ENCODE measurements at regions not wholly inside any gene's neighbourhood (a gene's known extent, or its start where the extent isn't known, plus 50 kb on each side); places are given as distances from the start of the nearest gene placed in this dataset.

DNA sequence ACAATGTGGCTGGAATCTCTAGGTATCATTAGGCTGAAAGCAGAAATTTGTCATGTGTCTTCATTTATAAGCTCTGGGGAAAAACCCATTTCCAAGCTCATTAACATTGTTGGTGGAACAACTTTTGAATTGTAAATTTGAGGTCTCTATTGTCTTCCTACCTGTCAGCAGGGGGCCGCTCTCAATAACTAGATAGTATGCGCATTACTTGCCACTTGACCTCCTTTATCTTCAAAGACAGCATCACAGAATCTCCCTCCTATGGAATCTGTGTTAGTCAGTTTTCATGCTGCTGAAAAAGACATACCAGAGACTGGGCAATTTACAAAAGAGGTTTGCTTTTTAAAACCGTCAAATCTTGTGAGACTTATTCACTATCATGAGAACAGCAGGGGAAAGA is 223.1 kb downstream of the CALCRL start:
- TF ChIP-seq, protein P1, sequence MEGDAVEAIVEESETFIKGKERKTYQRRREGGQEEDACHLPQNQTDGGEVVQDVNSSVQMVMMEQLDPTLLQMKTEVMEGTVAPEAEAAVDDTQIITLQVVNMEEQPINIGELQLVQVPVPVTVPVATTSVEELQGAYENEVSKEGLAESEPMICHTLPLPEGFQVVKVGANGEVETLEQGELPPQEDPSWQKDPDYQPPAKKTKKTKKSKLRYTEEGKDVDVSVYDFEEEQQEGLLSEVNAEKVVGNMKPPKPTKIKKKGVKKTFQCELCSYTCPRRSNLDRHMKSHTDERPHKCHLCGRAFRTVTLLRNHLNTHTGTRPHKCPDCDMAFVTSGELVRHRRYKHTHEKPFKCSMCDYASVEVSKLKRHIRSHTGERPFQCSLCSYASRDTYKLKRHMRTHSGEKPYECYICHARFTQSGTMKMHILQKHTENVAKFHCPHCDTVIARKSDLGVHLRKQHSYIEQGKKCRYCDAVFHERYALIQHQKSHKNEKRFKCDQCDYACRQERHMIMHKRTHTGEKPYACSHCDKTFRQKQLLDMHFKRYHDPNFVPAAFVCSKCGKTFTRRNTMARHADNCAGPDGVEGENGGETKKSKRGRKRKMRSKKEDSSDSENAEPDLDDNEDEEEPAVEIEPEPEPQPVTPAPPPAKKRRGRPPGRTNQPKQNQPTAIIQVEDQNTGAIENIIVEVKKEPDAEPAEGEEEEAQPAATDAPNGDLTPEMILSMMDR (conservative IDR thresholded peaks at IDR 0.05; ENCODE audit: low read depth, low read length), result no peak
- H3K4me3 ChIP-seq (ENCODE audit: low read depth, low read length), result no peak overlapping the region
- no peak for DNase-seq (ENCODE audit: low read depth)

DNA sequence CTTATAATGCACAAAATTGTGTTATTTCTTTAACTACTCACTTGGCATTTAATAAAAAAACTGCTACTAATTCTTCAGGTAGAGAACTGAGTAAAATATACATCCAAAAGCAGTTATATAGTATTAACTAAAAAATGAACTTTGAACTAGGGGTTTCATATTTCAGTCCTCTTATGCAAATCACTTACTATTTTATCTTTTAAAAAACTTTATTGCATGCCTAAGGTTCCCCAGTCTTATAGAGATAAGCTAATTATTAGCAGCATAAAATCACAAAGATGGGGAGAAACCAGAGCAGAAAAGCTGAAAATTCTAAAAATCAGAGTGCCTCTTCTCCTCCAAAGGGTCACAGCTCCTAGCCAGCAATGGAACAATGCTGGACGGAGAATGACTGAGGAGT is 228.0 kb downstream of the CALCRL start:
- TF ChIP-seq, protein P1 (conservative IDR thresholded peaks at IDR 0.05; ENCODE audit: low read depth, low read length), result no peak
- no peak for DNase-seq (ENCODE audit: low read depth)
- no peak overlapping the region for H3K4me3 ChIP-seq (ENCODE audit: low read depth, low read length)

DNA sequence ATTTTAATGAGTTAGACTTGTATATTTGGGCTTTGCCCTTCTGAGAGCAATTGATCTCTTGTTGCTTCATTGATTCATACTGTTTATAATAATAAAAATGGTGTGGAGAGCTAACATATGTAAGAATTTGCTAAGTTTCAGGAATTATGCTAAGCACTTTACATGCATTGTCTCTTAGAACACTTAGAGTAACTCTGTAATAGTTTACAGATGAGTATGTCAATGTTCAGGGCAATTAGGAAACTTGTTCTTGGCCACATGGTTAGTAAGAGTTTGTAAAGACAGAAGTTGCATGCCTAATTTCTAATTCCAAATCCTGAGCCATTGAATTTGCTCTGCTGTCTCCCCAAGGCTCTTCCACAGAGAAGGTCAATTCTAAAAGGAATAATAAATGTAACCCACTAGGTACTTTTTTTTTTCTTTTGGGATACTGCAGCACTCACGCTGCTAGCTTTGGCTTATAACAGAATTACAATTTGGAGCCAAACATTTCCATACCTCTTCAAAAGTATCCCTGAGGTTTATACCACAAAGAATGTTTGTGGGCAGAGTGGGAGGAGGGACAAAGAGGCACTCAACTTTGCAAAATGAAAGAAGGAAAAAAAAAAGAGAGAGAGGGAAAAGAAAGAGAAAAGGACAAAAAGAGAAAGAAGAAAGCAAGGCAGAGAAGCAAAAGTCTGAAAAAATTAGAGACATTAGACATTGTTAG is 232.4 kb downstream of the CALCRL start:
- TF ChIP-seq, protein P1 (conservative IDR thresholded peaks at IDR 0.05; ENCODE audit: low read depth, low read length), result no peak
- DNase-seq (ENCODE audit: low read depth), result no peak
- no peak overlapping the region for H3K4me3 ChIP-seq (ENCODE audit: low read depth, low read length)

DNA sequence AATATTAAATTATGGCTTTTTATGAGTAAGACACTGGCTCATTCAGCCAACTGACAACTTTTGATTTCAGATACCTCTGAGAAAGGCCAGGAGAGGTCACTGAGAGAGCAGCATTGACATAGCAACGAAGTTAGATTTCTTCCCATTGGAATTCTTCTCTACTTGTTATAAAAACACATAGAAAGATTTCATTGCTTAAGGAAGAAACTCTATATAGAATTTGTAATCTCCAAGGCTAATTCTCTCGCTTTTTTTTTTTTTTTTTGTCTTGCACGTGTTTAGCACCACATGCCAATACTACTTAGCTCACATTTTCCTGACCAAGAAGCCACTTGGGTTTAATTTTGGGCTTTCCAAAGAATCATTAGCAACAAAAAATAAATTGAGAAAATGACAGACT is 233.7 kb downstream of the CALCRL start:
- no peak for DNase-seq (ENCODE audit: low read depth)
- TF ChIP-seq, protein P1 (conservative IDR thresholded peaks at IDR 0.05; ENCODE audit: low read depth, low read length), result no peak
- no peak overlapping the region for H3K4me3 ChIP-seq (ENCODE audit: low read depth, low read length)

DNA sequence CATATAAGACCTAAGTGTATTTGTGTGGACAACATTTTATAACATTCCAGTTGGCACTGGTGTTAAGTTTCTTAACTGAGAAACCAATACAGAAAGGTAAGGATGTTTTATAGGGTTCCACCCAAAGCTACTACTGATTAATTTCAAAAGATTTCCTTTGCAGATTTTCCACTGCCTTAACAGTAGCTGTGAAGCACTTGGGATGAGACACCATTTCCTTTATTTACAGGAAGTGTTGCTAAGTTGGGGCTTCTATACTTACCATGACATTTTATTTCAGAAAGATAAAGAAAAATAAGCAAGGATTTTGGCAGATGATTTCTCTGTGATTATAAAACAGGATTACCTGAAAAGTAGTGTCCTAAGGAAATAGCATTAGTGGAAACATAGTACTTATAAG is 234.3 kb downstream of the CALCRL start:
- DNase-seq (ENCODE audit: low read depth), result no peak
- TF ChIP-seq, protein P1 (conservative IDR thresholded peaks at IDR 0.05; ENCODE audit: low read depth, low read length), result no peak
- H3K4me3 ChIP-seq (ENCODE audit: low read depth, low read length), result no peak overlapping the region

DNA sequence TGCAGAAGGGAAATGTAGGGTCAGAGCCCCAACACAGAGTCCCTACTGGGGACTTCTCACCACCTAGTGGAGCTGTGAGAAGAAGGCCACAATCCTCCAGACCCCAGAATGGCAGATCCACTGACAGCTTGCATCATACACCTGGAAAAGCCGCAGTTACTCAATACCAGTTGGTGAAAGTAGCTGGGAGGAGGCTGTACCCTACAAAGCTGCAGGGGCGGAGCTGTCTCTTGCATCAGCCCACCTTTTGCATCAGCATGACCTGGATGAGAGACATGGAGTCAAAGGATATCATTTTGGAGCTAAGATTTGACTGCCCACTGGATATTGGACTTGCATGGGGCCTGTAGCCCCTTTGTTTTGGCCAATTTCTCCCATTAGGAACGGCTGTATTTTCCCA is 237.3 kb downstream of the CALCRL start:
- DNase-seq (ENCODE audit: low read depth), result no peak
- no peak overlapping the region for H3K4me3 ChIP-seq (ENCODE audit: low read depth, low read length)
- TF ChIP-seq, protein P1 (conservative IDR thresholded peaks at IDR 0.05; ENCODE audit: low read depth, low read length), result no peak

DNA sequence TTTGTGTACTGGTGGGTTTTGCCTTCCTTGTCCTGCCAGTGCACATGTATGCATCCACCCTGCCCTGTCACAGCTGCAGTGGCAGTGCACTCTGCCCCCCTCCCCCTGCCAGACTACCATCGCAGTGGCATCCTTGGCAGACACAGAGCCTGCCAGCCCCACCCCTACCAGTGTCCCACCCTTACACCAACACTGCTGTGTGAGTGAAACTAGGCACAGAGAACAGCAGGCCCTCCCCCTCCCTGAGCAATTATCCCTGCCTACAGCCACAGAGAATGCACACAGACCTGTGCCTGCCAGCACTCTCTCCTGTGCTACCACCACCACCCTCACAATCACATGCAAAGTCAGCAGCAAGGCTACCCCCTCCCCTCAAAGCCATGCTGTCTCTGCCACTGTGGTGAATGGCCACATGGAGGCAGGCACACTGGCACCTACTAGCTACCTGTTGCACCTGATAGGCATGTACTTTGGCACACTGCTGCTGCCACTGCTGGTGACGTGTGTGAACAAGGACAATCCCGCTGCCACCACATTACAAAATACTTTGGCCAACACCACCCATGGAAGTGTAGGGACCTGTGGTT is 239.8 kb downstream of the CALCRL start:
- DNase-seq (ENCODE audit: low read depth), result no peak
- H3K4me3 ChIP-seq (ENCODE audit: low read depth, low read length), result no peak overlapping the region
- TF ChIP-seq, protein P1 (conservative IDR thresholded peaks at IDR 0.05; ENCODE audit: low read depth, low read length), result no peak

All from epithelial cell of proximal tubule (primary cell).